DMS 273 (cell line): ENCODE measurements at regions not wholly inside any gene's neighbourhood (a gene's known extent, or its start where the extent isn't known, plus 50 kb on each side); places are given as distances from the start of the nearest gene placed in this dataset.
A peak's percentile ranks its signal among the peaks of the same experiment; 100 is the strongest.

ENCODE experiments used
- DNase-seq: peaks from one replicate; lab custom pipeline; 2025; ENCODE audit not compliant: unreplicated experiment; lab: John Stamatoyannopoulos, UW

GRCh38 chr18:68532328-68532885 lies 182.5 kb downstream of the TMX3 start:
- DNase-seq: no peak

GRCh38 chr18:68525091-68525490 lies 189.8 kb downstream of the TMX3 start:
- no peak for DNase-seq

DNA sequence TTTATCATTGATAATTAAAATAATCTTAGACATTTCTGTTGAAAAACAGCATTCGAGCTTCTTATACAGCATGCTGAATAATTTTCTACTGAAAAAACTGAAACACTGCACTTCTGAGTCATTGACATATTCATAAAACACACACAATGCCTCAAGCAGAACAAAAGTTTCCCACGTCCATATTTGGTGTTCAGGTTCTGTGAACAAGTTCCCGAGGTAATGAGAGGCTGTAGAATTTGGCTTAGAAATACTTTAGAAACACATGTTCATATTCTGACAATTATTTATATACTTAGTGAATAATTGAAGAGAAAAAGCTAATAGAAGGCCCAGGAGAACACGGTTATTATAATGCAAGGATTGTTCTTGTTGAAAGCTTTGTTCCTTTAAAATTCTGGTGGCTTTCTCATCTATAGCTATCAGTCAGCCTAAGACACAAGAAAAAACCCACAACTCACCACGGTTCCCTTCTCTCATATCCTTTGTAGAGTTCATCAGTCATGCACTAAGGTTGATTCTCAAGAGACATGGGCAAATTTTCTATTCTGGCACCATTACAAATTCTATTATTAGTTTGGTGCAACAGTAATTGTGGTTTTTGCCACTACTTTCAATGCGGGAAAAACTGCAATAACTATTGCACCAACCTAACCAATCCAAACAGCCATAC lies 194.4 kb downstream of the TMX3 start:
- no peak for DNase-seq

DNA sequence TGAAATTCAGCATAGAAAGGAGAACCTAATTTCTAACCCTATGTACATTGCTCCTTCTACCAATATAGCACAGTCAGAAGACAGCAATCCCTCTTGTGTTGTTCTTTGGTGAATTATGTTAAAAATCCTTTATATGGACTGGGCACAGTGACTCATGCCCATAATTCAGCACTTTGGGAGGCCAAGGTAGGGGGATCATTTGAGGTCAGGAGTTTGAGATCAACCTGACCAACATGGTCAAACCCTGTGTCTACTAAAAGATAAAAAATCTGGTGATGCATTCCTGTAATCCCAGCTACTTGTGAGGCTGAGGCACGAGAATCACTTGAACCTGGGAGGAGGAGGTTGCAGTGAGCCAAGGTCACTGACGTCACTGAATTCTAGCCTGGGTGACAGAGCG lies 195.6 kb downstream of the TMX3 start:
- DNase-seq: no peak

DNA sequence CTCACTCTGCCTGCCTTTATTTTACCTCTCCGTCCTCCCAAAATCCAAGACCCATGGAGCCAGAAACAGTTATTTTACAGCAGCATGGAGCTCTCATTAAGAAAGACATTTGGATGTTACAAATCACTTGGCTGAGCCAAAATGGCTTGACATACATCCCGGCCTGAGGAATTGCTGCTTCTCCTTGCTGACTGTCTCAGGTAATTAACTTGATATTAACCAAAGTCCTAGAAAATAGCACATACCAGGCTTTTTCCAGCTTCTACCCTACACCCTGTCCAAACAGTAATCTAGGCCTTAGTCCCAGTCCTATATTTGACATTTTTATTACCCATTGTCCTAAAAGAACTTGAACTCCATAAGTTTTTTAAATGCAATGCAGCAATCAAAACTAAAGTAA lies 205.0 kb downstream of the TMX3 start:
- DNase-seq: no peak

DNA sequence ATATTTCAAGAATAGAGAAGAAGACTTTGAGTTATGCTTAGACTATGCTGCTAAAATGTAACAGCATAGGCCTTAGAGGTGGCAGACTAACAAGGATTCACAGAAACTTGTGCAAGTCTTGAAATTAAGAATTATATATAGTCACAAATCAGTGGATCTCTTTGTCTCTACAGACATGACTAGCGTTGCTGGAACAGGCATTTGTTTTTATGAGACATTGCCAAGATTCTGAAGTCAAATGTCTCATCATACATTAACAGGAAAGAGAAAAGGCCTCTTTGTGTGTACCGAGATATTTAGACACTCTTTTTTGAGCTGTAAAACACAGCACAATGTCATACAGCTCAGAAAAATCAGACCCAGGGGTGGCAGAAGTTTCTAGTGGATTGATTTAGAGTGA lies 207.1 kb downstream of the TMX3 start:
- DNase-seq: no peak

DNA sequence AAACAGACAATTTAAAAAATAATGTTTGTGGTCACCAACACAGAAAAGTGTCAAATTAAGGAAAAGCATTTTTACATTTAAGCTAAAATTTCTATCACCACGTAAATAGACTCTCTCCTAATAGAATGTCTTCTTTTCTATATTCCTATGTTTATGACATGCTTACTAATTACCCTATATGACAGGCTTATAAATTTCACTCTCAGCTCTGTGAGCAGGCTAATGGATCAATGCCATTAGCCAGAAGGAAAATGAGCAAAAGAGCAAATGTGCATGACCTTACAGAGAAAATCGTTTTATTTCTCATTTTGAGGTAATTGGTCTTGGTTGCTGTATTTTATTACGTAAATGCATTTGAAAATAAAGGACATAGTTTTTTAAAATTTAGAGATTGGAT lies 209.7 kb downstream of the TMX3 start:
- no peak for DNase-seq

DNA sequence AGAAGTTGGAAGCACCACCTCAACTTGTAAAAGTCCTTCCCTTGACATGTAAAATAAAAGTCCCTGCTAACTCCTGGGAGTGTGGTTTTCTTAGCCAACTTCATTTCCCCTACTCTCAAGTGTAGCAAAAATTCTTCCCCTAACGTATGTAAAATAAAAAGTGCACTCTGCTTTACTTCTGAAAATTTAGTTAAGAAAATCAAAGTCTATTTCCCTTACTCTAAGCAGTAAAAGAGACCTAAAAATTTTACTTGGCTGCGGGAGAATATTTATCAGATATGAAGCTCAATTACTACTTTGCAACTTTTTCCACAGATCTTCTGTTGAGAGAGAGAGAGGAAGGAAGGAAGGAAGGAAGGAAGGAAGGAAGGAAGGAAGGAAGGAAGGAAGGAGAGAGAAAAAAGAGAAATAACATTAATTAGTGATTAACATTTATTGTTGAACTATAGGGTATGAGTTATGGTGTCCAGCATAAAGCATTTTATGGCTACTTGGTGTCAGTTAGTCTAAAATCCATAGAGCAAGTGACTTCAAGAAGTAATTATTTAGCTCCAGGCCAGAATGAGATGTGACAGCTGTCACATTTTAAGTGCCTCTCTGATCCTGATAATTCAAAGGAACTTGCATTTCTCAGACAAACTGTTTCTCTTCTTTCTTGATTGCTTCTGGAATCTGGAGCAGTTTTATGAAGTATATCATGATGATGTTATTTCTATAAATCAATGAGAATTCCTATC lies 210.3 kb downstream of the TMX3 start:
- no peak for DNase-seq

GRCh38 chr18:68500556-68500955 lies 214.4 kb downstream of the TMX3 start:
- DNase-seq: no peak

GRCh38 chr18:68499141-68499540 lies 215.8 kb downstream of the TMX3 start:
- no peak for DNase-seq

DNA sequence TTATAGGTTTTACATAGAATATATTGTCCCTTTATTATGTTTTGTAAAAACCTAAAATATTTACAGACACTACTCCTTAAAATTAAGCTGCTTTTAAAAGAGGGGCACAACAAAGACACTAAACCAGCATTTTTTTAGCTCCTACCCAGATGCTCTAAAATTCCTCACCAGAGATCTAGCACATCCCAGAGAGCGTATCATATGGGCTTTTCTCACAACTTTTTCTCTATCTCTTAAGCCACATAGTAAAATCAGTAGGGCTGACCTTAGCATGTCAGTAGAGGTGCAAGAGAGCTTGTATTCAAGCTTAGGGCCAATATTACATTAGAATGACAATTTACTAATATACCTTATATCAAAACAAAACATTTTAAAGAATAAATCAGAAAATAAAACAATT lies 216.3 kb downstream of the TMX3 start:
- no peak for DNase-seq

GRCh38 chr18:68498185-68498584 lies 216.7 kb downstream of the TMX3 start:
- peak; percentile 34 for DNase-seq

GRCh38 chr18:68494802-68495581 lies 219.9 kb downstream of the TMX3 start:
- DNase-seq: peak; percentile 75

DNA sequence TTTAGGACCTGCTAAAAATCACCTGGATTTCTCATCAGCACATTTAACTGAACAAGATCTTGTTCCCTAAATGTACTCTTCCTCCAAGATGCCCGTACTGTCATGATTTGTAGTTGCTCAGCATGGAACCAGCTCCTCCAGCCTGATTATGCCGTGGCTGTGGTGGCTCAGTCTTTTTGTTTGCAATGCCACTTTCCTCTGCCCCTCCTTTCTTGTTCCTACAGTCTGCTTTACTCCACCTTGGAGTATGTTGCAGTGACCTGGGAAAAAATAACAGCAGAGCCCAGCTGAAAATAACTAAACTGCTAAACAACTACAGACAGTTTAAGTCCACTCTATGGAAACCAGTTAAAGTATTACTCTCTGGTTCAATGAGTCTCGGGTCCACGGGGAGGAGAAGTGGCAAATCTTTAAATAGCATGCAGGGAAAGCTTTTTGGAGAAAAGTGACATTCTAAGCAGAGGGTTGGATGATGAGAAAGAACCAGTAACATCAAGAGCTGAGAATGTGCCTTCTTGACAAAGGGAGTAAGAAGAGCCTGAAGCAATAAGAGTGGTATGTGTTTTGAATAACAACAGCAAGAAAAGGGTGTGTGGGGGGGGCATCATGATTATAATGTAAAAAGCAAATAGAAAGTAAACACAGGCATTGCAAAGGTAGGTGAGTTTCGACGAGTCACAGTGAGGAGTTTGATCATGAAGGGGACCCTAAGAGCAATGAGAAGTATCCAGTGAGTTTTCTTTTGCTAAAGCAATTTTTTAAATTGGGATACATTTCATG lies 225.7 kb downstream of the TMX3 start:
- DNase-seq: no peak

DNA sequence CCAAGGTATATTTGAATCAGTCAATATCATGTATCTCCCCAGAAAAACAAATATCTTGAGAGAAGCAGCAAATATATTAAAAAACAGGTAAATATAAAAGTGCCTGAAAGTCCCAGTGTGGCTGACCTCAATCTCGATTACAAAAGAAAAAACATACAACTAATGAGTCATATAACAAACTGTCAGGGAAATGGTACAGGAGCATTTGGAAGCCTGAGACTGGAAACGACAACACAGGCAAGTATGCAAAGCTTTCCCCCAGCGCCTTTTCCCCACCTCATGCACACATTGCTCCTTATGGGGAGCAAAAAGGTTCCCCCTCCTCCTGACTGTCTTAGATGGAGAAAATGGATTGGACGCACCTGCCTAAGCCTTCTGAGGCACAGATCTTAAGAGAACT lies 230.7 kb downstream of the TMX3 start:
- no peak for DNase-seq

GRCh38 chr18:68482815-68483214 lies 232.1 kb downstream of the TMX3 start:
- no peak for DNase-seq

DNA sequence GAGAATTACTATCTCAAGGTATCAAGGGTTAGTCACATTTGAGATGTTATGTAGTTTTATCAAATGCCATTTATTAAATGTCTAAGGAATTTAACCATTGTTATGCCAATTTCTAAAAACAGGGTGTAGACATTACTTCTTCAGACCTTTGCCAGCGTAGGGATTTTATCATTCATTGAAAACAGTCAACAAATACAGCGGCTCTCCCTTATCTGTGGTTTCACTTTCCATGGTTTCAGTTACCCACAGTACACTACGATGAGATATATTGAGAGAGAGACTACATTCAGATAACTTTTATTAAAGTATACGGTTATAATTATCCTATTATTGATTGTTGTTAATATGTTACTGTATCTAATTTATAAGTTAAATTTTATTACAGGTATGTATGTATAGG lies 234.7 kb downstream of the TMX3 start:
- DNase-seq: no peak

DNA sequence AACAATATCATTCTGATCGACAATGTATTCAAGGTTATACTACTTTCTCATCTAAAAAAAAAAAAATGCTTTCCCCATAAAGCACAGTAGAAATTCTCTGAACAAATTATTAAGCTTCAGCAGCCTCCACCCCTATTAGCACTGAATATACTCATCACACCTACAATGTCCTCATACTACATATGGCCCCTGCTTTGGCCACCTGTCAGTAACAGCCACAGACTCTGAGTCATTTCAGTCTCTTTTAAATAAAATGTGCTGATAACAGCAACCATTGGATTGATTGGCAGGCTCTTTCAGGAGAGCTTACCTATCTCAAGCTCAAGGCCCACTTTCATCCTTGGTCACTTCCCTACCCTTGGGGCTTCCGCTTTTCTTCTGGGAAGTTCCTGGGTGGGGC lies 236.7 kb downstream of the TMX3 start:
- peak; percentile 49 for DNase-seq

DNA sequence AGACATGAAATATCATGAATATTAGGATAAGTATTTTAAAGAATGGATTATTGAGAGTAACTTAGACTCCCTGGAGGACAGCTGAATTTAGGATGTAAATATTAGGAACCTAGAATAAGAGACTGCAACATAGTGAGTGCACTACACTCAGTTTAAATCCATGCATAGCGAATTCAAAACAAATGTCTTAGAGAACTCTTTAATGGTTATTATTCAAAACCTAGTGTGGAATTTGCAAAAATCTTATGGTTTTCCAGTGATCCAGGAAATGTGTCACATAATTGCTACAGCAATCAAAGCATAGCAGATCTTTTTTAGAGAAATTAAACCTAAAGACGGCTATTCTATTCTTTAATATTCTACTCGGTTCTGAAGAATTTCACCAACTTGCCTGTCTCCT lies 239.0 kb downstream of the TMX3 start:
- no peak for DNase-seq

DNA sequence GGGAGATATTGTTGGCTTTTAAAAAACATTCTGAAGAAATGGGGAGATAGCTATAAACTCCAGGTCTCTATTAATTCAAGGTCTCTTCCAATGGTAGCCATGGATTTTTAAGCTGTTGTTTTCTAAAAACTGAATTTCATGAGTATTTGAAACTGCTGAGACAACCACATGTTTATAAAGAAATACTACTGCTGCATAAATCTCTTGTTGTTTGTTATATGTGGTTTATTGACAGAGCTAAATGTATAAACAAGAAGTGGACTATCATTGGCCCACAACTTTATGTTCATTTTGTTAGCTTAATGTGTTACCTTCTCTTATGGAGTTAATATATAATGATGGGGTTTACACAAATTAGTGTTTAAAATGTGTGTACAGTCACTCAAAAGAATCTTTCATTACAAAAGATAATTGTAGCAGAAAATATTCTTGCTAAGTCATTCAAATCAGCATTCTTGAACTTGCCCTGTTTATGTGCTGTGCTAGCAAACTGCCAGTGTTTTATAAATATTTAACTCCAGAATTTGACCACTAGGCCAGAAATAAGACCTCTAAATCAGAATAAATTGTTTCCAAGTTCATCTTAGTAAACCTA lies 242.1 kb downstream of the TMX3 start:
- DNase-seq: no peak
